ENCODE measurements at regions not wholly inside any gene's neighbourhood (a gene's known extent, or its start where the extent isn't known, plus 50 kb on each side); places are given as distances from the start of the nearest gene placed in this dataset.

DNA sequence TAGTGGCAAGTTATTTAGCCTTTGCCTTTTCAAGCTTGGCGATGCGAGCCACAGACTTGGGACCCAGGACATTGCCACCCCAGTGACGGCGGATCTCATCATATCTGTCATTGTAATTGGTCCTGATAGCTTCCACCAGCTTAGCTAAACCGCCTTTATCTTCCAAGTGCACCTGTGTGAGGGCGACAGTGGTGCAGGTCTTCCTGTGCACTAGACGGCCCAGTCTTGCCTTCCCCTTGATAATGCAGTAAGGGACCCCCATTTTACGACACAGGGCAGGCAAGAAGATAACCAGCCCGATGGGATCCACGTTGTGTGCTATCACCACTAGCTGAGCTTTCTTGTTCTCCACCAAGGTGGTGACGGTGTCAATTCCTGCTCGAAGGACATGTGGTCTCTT is 99.6 kb upstream of the ITGB1 start (continued):
- TF ChIP-seq CBX5 (IDR thresholded peaks at IDR 0.05; ENCODE audit: low read depth, low read length): no peak
- TF ChIP-seq KDM1A (IDR thresholded peaks at IDR 0.05; ENCODE audit: borderline replicate concordance, low read length): no peak
- TF ChIP-seq, protein P1, sequence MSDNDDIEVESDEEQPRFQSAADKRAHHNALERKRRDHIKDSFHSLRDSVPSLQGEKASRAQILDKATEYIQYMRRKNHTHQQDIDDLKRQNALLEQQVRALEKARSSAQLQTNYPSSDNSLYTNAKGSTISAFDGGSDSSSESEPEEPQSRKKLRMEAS (IDR thresholded peaks at IDR 0.05): no peak
- TF ChIP-seq CREB1 (IDR thresholded peaks at IDR 0.05): no peak
- TF ChIP-seq KDM4A (IDR thresholded peaks at IDR 0.05; ENCODE audit: low read depth, low read length, severe bottlenecking): no peak
- no peak for TF ChIP-seq GABPA (IDR thresholded peaks at IDR 0.05; ENCODE audit: borderline replicate concordance, insufficient read depth, low read length)
- no peak for TF ChIP-seq RXRA (IDR thresholded peaks at IDR 0.05; ENCODE audit: insufficient read depth, low read depth, low read length)
- no peak for TF ChIP-seq POLR2AphosphoS5 (IDR thresholded peaks at IDR 0.05; ENCODE audit: low read depth, low read length)
- TF ChIP-seq SUZ12 (IDR thresholded peaks at IDR 0.05; ENCODE audit: low read length): no peak
- no peak for TF ChIP-seq CEBPB (IDR thresholded peaks at IDR 0.05; ENCODE audit: low read depth, low read length)
- no peak for TF ChIP-seq CTCF (IDR thresholded peaks at IDR 0.05; ENCODE audit: control extremely low read depth in 1 of 3, insufficient read depth in 1 of 3, low read depth in 1 of 3, low read length in 3 of 3)
- TF ChIP-seq SIX5 (IDR thresholded peaks at IDR 0.05; ENCODE audit: low read depth, low read length): no peak
- no peak for TF ChIP-seq MAFK (IDR thresholded peaks at IDR 0.05; ENCODE audit: low read depth, low read length)
- no peak for TF ChIP-seq SIRT6 (IDR thresholded peaks at IDR 0.05; ENCODE audit: low read length)
- TF ChIP-seq SAP30 (IDR thresholded peaks at IDR 0.05; ENCODE audit: insufficient read depth, insufficient replicate concordance, low read length): no peak
- TF ChIP-seq SRF (IDR thresholded peaks at IDR 0.05; ENCODE audit: low read depth, low read length): no peak
- TF ChIP-seq TAF1 (IDR thresholded peaks at IDR 0.05; ENCODE audit: low read depth, low read length): no peak
- no peak for TF ChIP-seq KDM5A (IDR thresholded peaks at IDR 0.05; ENCODE audit: low read length)
- TF ChIP-seq CHD1 (IDR thresholded peaks at IDR 0.05; ENCODE audit: low read depth, low read length): no peak

All from H1 (cell line).